Hypothalamus (tissue), 51 donors: ENCODE measurements at regions not wholly inside any gene's neighbourhood (a gene's known extent, or its start where the extent isn't known, plus 50 kb on each side); places are given as distances from the start of the nearest gene placed in this dataset.
A peak's percentile ranks its signal among the peaks of the same experiment; 100 is the strongest.

Source experiments
- DNase-seq, 51 donors: peaks; one replicate each; lab custom pipeline; 2025; lab: John Stamatoyannopoulos, UW

GRCh38 chr5:145708169-145708568 is 127.0 kb downstream of the PRELID2 start:
- DNase-seq = no peak

GRCh38 chr5:145704724-145705123 is 130.4 kb downstream of the PRELID2 start:
- DNase-seq = no peak

GRCh38 chr5:145703856-145704255 is 131.3 kb downstream of the PRELID2 start:
- no peak for DNase-seq

- DNase-seq = no peak
Measured at GRCh38 chr5:145701404-145701803, 133.7 kb downstream of the PRELID2 start.

- DNase-seq = no peak
Measured at GRCh38 chr5:145699846-145700245, 135.3 kb downstream of the PRELID2 start.

- peak in 1 of 51 donors; percentile 12 for DNase-seq
Measured at GRCh38 chr5:145697251-145697990, 137.7 kb downstream of the PRELID2 start.

GRCh38 chr5:145689235-145689634 is 145.9 kb downstream of the PRELID2 start:
- peak in 13 of 51 donors; percentile 0 to 39 (median 12) for DNase-seq

GRCh38 chr5:145687943-145688342 is 147.2 kb downstream of the PRELID2 start:
- no peak for DNase-seq

- DNase-seq = no peak
Measured at GRCh38 chr5:145685417-145685816, 149.7 kb downstream of the PRELID2 start.

- no peak for DNase-seq
Measured at GRCh38 chr5:145683431-145683830, 151.7 kb downstream of the PRELID2 start.

GRCh38 chr5:145682197-145682899 is 152.8 kb downstream of the PRELID2 start:
- DNase-seq = no peak

- peak in 21 of 51 donors; percentile 1 to 52 (median 17) for DNase-seq
Measured at GRCh38 chr5:145681686-145682085, 153.5 kb downstream of the PRELID2 start.

- DNase-seq = no peak
Measured at GRCh38 chr5:145681216-145681615, 153.9 kb downstream of the PRELID2 start.

GRCh38 chr5:145680767-145681166 is 154.4 kb downstream of the PRELID2 start:
- DNase-seq = no peak

- DNase-seq = no peak
Measured at GRCh38 chr5:145680169-145680568, 155.0 kb downstream of the PRELID2 start.

- no peak for DNase-seq
Measured at GRCh38 chr5:145678255-145678654, 156.9 kb downstream of the PRELID2 start.

GRCh38 chr5:145673786-145674185 is 161.4 kb downstream of the PRELID2 start:
- no peak for DNase-seq

GRCh38 chr5:145668714-145669113 is 166.4 kb downstream of the PRELID2 start:
- DNase-seq = no peak

- DNase-seq = no peak
Measured at GRCh38 chr5:145667742-145668141, 167.4 kb downstream of the PRELID2 start.

- no peak for DNase-seq
Measured at GRCh38 chr5:145666591-145666990, 168.6 kb downstream of the PRELID2 start.

GRCh38 chr5:145661737-145662485 is 173.2 kb downstream of the PRELID2 start:
- DNase-seq = no peak
